D721Med (cell line): ENCODE measurements at regions not wholly inside any gene's neighbourhood (a gene's known extent, or its start where the extent isn't known, plus 50 kb on each side); places are given as distances from the start of the nearest gene placed in this dataset.

ENCODE experiments used
- DNase-seq: peaks from one replicate; pipeline ENCODE4 v3.0.0; 2011; ENCODE audit warnings: low spot score; ENCODE audit not compliant: insufficient read length
- FAIRE-seq: peaks from 2 replicates; lab custom pipeline; 2011; peaks lifted over from hg19 to GRCh38; lab: Jason Lieb, UNC
- TF ChIP-seq, protein P1 (sequence below): IDR thresholded peaks from 2 replicates; pipeline ENCODE4 v1.5.1; 2012; ENCODE audit warnings: mild to moderate bottlenecking, control low read depth; ENCODE audit not compliant: insufficient read depth; ENCODE audit errors: missing control alignments

DNA sequence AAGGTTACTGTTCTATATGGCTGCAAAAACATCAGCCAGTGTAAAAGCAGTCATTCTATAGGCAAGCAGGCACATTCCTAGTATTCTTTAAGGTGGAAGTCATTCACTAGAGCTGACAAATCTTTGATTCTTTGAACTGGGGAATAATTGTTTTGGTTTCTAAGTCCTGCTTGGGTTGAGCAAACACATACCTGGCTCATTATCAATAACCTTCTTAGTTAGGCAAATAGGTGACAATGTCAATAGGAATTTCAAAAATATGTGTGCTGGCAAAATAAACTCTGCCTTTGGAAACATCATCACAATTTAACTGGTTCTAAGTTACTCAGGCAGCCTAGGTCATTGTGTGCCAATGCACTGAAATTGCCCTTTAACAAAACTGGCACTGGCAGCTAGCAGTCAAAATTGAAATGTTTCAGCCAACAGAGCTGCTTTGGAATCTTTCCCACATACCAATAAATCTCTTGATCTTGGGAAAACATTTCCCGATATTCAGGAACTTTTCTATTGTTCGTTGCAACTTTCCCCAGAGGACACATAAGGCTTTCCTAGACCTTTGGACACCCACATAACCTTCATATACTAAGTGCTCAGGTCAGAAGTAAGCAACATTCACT lies 402.0 kb upstream of the MMADHC start:
- DNase-seq (no peak), FAIRE-seq (no peak)

DNA sequence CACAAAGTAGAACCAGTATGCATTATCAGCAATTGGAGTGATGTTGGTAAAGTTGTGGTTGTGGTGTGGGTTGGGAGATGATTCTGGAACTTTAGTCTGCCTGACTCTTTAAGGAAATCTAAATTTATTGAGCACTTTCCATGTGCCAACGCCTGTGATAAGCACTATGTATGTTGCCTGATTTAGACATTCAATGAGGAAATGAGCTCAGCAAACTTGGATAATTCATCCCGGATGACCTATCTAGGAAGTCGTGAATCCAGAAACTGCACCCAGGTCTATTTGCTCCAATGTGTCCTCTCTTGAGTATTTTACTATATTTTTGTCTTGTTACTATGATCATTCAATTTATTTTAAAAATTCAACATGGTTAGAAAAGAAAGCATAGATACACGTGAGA lies 400.8 kb upstream of the MMADHC start:
- FAIRE-seq (no peak), DNase-seq (no peak)
- TF ChIP-seq, protein P1, sequence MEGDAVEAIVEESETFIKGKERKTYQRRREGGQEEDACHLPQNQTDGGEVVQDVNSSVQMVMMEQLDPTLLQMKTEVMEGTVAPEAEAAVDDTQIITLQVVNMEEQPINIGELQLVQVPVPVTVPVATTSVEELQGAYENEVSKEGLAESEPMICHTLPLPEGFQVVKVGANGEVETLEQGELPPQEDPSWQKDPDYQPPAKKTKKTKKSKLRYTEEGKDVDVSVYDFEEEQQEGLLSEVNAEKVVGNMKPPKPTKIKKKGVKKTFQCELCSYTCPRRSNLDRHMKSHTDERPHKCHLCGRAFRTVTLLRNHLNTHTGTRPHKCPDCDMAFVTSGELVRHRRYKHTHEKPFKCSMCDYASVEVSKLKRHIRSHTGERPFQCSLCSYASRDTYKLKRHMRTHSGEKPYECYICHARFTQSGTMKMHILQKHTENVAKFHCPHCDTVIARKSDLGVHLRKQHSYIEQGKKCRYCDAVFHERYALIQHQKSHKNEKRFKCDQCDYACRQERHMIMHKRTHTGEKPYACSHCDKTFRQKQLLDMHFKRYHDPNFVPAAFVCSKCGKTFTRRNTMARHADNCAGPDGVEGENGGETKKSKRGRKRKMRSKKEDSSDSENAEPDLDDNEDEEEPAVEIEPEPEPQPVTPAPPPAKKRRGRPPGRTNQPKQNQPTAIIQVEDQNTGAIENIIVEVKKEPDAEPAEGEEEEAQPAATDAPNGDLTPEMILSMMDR, result no peak

More for the DNA sequence above, 402.0 kb upstream of the MMADHC start:
- TF ChIP-seq, protein P1, result no peak

DNA sequence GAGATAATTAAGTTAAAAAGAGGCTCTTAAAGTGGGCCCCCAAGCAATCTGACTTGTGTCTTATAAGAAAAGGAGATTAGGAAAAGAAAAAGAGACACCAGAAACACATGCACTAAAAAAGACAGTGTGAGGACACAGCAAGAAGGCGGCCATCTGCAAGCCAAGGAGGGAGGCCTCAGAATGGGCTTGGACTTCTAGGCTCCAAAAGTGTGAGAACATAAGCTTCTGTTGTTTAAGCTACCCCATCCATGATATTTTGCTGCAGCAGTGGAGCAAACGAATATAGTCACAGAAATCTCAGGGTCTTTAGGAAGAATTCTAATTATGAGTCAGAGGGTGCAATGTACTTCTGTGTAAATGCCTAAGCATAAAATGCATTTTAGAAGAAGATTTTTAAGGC lies 399.3 kb upstream of the MMADHC start:
- FAIRE-seq (no peak), DNase-seq (no peak)
- TF ChIP-seq, protein P1, result no peak

DNA sequence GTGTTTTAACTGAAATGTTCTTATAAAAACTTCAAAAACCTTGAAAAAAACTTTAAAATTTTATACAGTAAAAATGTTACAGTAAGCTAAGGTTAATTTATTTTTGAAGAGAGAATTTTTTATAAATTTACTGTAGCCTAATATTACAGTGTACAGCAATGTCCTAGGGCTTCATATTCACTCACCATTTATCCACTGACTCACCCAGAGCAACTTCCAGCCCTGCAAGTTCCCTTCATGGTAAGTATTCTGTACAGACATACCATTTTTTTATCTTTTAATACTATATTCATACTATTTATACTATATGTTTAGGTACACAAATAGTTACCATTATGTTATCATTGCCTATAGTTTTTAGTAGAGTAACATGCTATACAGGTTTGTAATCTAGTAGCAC lies 396.7 kb upstream of the MMADHC start:
- DNase-seq, result no peak
- TF ChIP-seq, protein P1, result no peak
- FAIRE-seq, result no peak

DNA sequence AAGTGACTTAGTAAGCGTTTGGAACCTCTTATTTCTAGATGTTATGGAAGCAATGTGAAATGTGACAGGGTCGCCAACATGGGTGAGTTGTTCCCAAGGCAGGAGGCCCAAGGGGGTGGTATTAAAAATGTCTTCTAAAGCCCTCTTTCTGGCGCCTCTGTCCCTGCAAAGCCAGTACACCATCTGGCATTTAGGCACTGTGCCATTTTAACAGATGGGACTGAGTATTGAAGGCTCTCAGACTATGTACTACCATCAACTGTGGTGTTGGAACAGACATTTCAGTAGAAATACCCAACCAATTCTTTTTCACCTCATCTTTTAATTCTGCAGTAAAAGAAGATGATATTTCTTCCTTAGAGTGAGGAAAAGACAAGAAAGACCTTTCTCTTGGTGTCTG lies 384.5 kb upstream of the MMADHC start:
- no peak for FAIRE-seq
- TF ChIP-seq, protein P1, result no peak
- DNase-seq, result no peak

DNA sequence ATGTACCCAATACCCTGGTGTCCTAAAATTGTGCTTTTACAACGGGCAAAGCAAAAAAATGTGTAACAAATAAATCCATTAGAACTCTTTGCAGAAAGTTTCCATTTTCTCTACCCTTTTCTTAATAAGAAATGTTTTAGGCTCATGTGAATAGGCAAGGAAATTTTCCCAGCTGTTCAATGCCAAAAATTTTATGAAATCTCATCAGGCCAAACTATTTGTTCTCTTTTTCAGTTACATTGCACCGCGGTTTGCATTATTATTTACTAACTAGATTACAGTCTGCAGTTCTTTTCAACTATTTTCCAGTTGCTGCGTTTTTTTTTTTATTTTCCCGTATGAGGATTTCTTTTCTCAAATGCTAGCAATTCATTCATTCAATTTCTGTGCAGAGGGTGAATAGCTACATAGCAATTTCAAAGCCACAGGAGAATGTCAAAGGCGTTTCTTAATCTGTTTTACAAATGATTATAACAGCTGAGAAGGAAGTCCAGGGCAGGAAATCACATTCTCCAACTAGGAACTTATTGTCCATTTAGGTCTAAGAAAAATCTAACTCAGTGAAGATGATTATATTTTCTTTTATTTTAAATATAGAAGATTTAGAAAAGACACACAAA lies 367.5 kb upstream of the MMADHC start:
- TF ChIP-seq, protein P1, result no peak
- FAIRE-seq (no peak), DNase-seq (no peak)

DNA sequence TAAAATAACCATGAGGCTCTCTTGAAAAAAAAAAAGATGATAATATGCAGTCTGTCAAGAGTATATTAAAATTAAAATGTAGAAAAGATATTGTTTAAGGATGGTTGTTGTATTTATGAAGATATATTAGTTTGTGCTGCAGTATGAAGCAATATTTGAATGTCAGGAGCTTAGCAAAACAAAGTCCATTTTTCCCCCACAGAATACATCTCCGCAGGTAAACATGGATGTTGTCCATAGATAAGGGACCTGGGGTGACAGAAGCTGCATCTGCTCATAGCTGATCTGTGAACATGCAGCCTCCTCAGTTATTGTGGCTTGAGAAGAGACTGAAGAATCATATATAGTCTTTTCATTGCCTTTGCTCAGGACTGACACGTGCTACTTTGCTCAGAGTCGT lies 366.1 kb upstream of the MMADHC start:
- DNase-seq (no peak), FAIRE-seq (no peak)
- TF ChIP-seq, protein P1, result no peak
